A549 (cell line): ENCODE measurements at regions not wholly inside any gene's neighbourhood (a gene's known extent, or its start where the extent isn't known, plus 50 kb on each side); places are given as distances from the start of the nearest gene placed in this dataset.

Experiments
- CHD2 ChIP-seq: fragments of 150-350 bp; IDR thresholded peaks from 2 replicates; pipeline ENCODE4 v1.6.1; 2014; ENCODE audit warnings: low read length; ENCODE audit not compliant: partially characterized antibody
- POLR2A ChIP-seq: IDR thresholded peaks from 2 replicates; pipeline ENCODE4 v1.6.1; 2012; ENCODE audit warnings: mild to moderate bottlenecking, low read length
- RAD21 ChIP-seq, 2 experiments: fragments of >200 bp in 1 of 2; sonication (Bioruptor Twin) in 1 of 2; formaldehyde crosslinking in 1 of 2; IDR thresholded peaks in 1 of 2; conservative IDR thresholded peaks in 1 of 2; 2 replicates in 1 of 2; 3 replicates in 1 of 2; pipeline ENCODE4 v1.6.1; 2012 to 2018; ENCODE audit warnings: inconsistent platforms in 1 of 2
- SMC3 ChIP-seq: fragments of >200 bp; sonication (Bioruptor Twin); formaldehyde crosslinking; IDR thresholded peaks from 3 replicates; pipeline ENCODE4 v1.6.1; 2018; ENCODE audit warnings: inconsistent platforms
- TF ChIP-seq, protein P1 (sequence below): fragments of >200 bp; sonication (Bioruptor Twin); formaldehyde crosslinking; IDR thresholded peaks from 3 replicates; pipeline ENCODE4 v1.5.1; 2016

DNA sequence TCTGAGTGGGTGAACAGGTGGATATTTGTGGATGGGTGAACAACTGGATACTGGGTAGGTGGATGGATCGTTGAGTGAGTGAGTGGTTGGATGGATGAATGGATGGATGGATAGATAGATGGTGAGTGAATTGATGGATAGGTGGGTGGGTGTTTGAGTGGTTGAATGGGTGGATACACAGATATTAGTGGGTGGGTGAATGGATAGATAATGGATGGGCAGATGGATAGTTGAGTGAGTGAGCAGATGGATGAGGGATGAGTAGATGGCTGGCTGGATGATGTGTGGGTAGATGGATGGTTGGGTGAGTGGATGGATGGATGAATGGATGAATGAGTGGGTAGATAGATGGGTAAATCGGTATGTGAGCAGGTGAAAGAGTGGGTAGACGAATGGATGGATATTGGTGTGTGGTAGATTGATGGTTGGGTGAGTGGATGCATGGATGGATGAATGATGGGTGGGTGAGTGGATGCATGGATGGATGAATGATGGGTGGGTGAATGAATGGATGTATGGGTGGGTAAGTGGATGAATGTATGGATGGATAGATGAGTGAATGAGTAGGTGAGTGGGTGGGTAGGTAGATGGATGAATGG, 406.7 kb downstream of the MN1 start:
- TF ChIP-seq, protein P1, sequence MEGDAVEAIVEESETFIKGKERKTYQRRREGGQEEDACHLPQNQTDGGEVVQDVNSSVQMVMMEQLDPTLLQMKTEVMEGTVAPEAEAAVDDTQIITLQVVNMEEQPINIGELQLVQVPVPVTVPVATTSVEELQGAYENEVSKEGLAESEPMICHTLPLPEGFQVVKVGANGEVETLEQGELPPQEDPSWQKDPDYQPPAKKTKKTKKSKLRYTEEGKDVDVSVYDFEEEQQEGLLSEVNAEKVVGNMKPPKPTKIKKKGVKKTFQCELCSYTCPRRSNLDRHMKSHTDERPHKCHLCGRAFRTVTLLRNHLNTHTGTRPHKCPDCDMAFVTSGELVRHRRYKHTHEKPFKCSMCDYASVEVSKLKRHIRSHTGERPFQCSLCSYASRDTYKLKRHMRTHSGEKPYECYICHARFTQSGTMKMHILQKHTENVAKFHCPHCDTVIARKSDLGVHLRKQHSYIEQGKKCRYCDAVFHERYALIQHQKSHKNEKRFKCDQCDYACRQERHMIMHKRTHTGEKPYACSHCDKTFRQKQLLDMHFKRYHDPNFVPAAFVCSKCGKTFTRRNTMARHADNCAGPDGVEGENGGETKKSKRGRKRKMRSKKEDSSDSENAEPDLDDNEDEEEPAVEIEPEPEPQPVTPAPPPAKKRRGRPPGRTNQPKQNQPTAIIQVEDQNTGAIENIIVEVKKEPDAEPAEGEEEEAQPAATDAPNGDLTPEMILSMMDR, result no peak
- TF ChIP-seq SMC3 (no peak), CHD2 (no peak), POLR2A (no peak), RAD21 (conservative IDR thresholded peaks at IDR 0.05 in 1 of 2, IDR thresholded peaks at IDR 0.05 in 1 of 2) (no peak)
